NCI-H69 (cell line): ENCODE measurements at regions not wholly inside any gene's neighbourhood (a gene's known extent, or its start where the extent isn't known, plus 50 kb on each side); places are given as distances from the start of the nearest gene placed in this dataset.
A peak's percentile ranks its signal among the peaks of the same experiment; 100 is the strongest.

Experiments used
- DNase-seq: peaks from one replicate; lab custom pipeline; 2025; lab: John Stamatoyannopoulos, UW

DNA sequence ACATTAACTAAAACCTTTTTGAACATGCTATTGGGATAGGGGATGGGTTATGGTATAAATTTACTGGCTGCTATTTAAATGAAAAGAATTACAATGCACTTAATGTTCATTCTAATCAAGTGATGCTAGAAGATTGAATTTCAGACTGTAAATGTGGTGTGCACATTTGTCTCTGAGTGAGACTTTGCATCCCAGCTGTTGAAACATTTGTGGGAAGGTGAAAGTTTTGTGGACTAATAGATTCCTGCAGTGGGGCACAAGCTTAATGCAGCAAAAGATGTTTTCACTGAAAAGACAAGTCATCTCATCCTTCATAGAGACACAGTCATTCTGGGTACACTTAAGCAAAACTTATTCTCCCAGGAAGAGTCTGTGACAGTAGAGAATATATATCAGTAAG lies 323.6 kb downstream of the NFIB start:
- DNase-seq, result no peak

DNA sequence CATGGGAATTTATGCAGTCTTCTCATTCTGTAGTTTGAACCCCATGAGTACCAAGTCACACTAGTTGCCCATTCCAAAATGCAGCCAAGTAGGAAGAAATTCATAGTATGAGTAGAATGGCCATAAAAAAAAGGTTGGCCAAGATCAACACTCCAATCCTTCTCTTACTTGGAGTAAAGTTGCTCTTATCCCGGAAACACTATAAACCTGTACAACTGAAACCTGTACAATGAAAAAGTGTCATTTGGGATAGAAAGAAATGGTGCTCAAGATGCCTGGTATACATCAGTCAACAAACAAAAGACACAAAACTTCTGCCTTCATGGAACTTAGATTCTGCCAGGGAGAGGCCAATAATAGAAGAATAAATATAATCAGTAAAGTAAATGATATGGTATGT lies 325.0 kb downstream of the NFIB start:
- DNase-seq, result no peak

DNA sequence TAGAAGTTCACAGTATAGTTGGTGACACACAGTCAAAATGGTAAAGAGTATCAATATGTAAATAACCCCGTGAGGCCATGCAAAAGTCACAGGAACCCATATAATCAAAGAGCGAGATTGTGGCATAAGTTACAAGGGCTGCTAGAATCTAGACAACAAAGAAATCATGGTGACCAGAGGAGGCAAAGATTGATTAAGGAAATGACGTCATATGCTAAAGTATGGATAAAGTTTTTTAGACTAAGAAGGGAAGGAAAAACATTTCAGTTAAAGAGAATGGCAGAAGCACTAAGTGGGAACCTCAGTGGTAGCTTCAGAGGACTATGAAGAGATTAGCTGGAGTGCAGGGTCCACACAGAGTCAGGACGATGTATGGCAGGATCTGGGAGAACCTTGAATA lies 330.3 kb downstream of the NFIB start:
- no peak for DNase-seq

GRCh38 chr9:13979941-13980318 lies 334.0 kb downstream of the NFIB start:
- no peak for DNase-seq

- no peak for DNase-seq
These were observed 338.2 kb downstream of the NFIB start for GRCh38 chr9:13975611-13976290.

DNA sequence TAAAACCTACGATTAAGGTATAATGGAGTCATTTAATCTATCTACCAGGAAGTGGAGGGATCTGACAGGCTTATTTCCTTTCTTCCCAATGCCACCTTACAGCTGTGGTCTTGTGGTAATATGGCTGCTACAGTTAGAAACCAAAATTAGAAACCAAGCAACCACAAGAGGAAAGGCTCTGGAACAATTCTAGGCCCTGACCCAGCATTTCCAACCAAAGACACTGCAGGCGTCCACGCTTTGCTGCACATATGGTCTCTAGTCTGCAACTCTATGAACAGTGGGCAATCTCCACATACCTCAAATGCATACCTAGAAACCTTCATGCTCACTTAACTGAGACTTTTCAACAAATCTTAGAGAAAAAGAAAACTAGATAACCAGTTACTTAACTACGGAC lies 339.1 kb downstream of the NFIB start:
- DNase-seq, result no peak

DNA sequence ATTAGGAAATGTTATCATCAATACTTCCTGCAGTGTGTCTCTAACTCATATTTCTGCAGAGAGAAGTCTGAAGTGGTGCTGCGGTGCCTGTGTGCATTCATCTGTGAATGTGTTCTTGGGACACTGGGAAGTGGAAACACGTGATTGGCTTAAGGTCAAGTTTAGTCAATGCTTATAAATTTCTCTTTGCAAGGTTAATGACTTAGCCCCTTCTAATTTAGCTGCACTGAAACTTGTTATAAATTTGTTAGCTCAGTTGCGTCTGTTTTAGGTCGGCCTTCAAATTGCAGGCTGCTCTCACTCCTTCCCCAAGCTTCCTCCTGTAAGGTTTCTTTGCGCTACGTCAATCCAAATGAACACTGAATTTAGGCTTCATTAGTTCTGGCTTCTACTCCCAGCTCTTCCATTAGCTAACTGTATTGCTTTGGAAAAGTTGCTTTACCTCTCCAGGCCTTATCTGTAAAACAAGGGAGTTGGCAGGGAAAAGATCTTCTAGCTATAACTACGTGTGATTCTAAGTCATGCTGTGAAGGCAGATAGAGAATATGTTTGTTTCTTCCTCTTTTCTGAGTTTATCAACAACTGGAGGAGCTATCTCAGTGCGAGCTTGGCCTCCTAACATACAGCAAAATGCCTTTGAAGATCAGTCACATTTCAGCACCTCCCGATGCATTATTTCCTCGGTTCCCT lies 341.8 kb downstream of the NFIB start:
- no peak for DNase-seq

DNA sequence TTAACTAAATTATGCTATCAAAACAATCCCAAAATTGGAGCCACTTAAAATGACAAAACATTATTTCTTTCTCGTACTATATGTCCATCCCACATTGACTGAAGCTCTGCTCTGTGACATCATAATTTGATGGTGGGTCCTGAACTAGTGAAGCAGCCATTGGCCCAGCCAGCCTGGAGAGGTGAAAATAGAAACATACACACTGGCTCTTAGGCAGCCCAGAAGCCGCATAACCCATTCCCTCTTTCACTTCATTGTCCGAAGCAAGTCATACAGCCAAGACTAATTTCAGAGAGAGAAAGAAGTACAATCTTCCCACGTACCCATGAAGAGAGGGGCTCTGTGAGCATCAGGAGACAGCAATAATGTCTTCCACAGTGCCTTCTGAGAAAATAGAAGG lies 342.5 kb downstream of the NFIB start:
- no peak for DNase-seq

DNA sequence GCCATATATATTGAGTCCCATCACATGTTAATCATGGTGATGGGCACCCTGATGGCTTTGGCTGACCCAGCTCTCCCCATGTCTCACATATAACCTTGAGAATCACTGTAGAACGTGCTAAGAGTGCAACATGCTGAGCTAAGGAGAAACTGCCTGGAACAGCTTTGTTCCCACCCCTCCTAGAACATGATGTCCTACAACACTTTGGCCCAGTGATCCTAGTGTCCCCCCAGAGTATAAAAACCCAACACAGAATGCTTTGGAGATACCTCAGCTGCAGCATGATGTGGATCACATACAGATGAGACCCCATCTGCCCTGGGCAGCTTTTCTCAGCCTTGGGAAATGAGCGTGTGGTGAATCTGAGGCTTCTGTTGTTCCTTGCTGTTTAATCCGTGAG lies 343.5 kb downstream of the NFIB start:
- no peak for DNase-seq

GRCh38 chr9:13970018-13970417 lies 343.9 kb downstream of the NFIB start:
- no peak for DNase-seq

- no peak for DNase-seq
These were observed 346.5 kb downstream of the NFIB start for GRCh38 chr9:13967438-13967837.

DNA sequence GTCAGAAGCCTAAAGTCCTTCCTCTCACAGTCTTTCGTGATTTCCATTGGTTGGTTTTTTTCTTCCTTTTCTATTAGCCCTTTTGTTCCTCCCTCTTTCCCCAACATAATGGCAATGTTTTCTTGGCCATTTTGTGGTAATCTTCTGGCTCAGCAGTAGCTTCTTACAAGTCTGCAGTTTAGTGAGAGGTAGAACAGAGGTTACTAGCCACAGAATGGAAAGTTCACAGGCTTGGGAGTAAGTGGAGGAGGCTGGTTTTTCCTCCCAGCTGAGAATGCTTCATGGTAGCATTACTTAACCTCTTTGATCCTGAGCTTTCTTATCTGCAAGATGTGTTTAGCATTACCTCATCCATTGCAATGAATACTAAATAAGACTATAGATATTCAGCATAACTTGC lies 346.9 kb downstream of the NFIB start:
- no peak for DNase-seq

DNA sequence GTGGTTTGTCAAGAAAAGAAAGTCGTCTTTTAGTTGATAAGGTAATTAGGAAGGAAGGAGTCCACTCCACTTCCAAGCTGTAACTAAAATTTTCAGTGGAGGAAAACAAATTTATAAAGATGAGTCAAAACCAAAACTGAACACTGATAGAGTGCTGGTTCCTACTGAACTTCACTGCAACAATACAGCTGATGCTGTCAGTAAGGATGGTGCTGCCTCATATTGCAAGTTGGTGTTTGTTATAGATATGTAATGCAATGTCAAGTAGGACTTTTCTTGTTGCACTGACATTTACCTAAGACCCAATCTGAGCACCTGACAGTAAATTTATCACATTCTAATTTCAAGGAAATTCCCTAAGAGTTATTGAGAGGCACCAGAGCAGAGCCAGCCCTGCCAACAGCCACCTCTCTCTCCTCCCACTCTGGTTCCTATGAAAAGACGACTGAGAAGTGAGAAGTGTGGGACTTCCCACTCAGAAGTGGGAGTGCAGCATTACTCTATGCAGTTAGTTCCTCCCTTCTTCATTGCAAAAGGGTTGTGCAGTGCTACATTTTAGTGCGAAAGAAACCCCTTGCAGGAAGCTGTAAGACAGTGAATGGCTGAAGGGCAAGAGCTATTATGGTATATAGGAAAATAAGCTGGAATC lies 350.8 kb downstream of the NFIB start:
- no peak for DNase-seq

GRCh38 chr9:13962006-13962405 lies 351.9 kb downstream of the NFIB start:
- DNase-seq, result no peak

DNA sequence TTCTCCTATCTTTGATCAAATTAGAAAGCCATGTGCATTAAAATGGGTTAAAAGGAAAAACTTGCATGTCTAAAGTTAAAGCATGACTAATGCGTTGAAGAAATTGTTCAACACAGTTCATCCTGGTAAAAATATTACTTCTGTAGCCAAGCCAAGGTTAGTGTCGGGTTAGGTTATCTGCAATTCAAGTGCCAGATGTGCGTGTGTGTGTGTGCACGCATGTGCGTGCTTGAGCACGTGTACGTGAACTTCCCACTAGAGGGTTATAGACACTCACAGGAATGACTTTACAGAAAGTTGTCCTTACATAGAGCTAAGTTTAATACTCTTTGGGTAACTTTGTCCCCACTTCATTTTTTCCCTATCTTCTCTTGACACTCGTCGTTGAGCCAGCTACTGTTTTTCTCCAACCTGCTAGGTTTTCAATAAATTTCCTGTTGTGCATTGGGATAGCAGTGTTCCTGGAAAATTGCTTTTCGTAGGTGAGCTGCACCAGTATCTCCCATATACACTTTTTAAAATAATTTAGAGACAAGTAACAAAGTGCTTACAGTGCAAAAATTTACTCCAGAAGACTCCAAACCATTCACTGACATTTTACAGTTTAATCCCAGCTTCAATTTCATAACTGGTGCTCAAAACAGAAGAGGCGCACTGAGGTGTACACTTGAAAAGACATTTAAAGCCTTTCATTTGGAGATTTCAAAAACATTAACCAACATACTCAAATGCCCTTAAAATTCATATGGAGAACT lies 353.8 kb downstream of the NFIB start:
- DNase-seq, result no peak

GRCh38 chr9:13958672-13959071 lies 355.3 kb downstream of the NFIB start:
- DNase-seq, result no peak

DNA sequence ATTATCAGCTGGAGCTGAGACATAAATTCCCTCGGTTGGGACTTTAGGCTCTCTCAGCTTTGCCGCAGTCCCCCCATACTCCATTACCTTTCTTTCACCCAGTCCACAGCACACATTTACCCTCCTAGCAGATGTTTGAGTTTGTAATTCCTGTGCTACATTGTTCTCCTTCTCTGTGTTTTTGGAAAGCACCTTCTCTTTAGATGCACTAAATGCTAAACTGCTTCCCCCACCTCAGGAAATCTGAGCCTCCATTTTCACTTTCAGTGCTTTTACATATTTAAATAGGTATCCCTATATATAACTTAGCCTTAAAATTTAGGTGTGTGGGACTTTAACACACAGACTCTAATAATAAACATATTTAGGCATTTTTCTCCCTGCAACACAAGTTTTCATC lies 356.9 kb downstream of the NFIB start:
- DNase-seq, result no peak

DNA sequence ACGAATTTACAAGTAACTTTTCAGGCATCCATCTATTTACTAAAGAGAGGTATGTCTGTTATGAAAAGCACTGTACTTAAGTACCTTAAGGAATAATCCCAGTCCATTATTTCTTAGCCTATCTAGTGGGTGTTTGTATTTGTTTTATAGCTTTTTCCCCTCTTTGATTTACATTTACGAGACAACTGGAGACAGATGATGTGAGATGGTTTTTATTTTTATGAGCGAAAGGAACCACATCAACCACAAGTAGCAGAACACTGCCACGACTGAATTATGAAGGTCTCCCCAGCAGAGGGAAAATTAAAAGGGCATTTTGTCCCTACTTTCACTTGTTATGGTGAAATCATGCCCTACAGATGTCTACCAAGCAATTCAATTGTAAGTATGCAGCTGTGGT lies 357.8 kb downstream of the NFIB start:
- no peak for DNase-seq

DNA sequence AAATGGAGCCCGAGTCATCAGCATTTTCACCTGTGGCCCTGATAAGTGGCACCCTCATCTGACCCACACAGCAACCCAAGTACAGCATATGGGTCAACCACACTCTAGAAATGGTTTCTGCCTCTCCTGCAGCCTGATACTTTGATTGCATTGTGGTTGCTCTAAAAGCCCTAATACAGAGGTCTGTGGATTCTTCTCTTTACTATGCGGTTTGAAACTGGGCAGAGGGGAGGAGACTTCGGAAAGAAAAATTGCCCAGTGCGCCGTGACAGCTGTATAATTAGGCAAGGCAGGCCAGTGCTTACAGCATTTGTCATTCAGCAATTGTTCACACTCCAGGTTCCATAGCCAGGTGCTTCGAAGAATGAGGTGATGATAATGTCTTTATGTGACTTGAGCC lies 361.0 kb downstream of the NFIB start:
- DNase-seq, result peak; percentile 98

- no peak for DNase-seq
These were observed 365.9 kb downstream of the NFIB start for GRCh38 chr9:13948037-13948436.

DNA sequence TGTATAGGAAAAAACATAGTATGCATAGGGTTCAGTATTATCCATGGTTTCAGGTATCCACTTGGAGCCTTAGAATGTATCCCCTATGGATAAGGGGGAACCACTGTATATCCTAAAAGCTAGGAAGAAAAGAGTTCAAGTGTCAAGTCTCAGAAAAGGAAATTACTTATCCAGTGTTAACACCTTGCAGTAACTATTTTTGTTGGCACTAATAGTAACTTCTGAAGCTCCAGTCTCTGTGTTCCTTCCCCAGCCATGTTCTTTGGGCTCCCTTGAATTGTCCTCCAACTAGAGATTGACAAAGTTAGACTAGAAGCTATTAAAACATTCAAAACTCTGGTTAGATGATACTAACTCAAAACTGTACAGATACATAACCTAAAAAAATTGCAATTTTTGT lies 370.8 kb downstream of the NFIB start:
- no peak for DNase-seq

- peak; percentile 30 for DNase-seq
These were observed 371.2 kb downstream of the NFIB start for GRCh38 chr9:13942695-13943094.

DNA sequence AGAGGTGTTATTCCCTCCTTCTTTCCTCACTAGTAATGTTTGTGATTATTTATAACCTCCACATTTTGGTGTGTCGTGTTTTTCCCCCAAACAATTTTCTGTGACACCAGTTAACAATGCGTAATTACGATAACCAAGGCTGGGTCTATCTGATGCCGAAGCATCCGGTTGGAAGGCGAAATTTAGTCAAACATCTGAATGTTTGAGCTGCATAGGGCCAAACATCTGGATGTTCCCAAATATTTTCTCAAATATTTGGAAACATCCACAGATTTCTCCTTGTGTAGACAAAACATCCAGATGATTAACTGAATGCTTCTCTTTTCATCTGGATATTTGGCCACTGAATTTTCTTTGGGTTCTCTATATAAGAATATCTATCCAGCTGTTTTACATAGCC lies 371.7 kb downstream of the NFIB start:
- no peak for DNase-seq
